ENCODE measurements at regions not wholly inside any gene's neighbourhood (a gene's known extent, or its start where the extent isn't known, plus 50 kb on each side); places are given as distances from the start of the nearest gene placed in this dataset.

GRCh38 chr4:110853242-110853641 is 230.4 kb upstream of the PITX2 start:
- ChIA-PET POLR2A (no interaction called here), CTCF (ENCODE audit: low intra/inter-chr PET ratio) (no interaction called here)
- H3K4me3 ChIP-seq, result no peak overlapping the region
- no peak overlapping the region for H2AFZ ChIP-seq (ENCODE audit: low read depth, low read length)
- H3K27ac ChIP-seq (ENCODE audit: extremely low read depth, low read depth, low read length), result no peak overlapping the region
- no peak for TF ChIP-seq ZNF408 (CRISPR knock-in tag; IDR thresholded peaks at IDR 0.05; ENCODE audit: low read depth)
- no peak for TF ChIP-seq PCBP1 (IDR thresholded peaks at IDR 0.05; ENCODE audit: low read depth, low read length, poor library complexity, severe bottlenecking)
- no peak for TF ChIP-seq TCF3 (CRISPR knock-in tag; IDR thresholded peaks at IDR 0.05)
- no peak for TF ChIP-seq TCF7 (IDR thresholded peaks at IDR 0.05; ENCODE audit: borderline replicate concordance)
- no peak for TF ChIP-seq POU5F1 (IDR thresholded peaks at IDR 0.05; ENCODE audit: borderline replicate concordance, low read depth, low read length, partially characterized antibody)
- TF ChIP-seq BDP1 (IDR thresholded peaks at IDR 0.05; ENCODE audit: insufficient read depth, insufficient read length), result no peak
- no peak for TF ChIP-seq KAT2B (IDR thresholded peaks at IDR 0.05; ENCODE audit: low read depth, low read length)
- TF ChIP-seq ZC3H11A (IDR thresholded peaks at IDR 0.05; ENCODE audit: low read depth, low read length), result no peak
- H3K9me3 ChIP-seq (replicated peaks; ENCODE audit: control insufficient read depth, insufficient read depth, low read depth, low read length), result no peaks in the 10 kb centered on the region; the same call in 1 of the 2 replicates
- in situ Hi-C loops (cut with MboI) (no loop called here), intact Hi-C loops (cut with micrococcal nuclease) (no loop called here)
- ATAC-seq (no peak), DNase-seq (ENCODE audit: extremely low read depth in 1 of 4, low spot score in 3 of 4) (no peak), FAIRE-seq (no peak)
- BruUV-seq (replicated peaks), result no TSS peak
- no peaks in the 10 kb centered on the region for H3K9me1 ChIP-seq (ENCODE audit: control insufficient read depth, insufficient read depth, low read length)
- H3K79me2 ChIP-seq (ENCODE audit: control insufficient read depth, insufficient read depth, low read length), result no peaks in the 10 kb centered on the region
- no peak overlapping the region for H3K4me2 ChIP-seq (ENCODE audit: insufficient read depth, low read length)
- 1% methylated on average over 5 of the region's 5 CpGs for WGBS (ENCODE audit: insufficient coverage, low coverage, missing lambda C conversion rate)
- H4K20me1 ChIP-seq (replicated peaks; ENCODE audit: control insufficient read depth, insufficient read depth, low read length), result no peaks in the 10 kb centered on the region
- H3K36me3 ChIP-seq (ENCODE audit: control insufficient read depth, insufficient read depth, low read length), result no peaks in the 10 kb centered on the region
- H3K4me1 ChIP-seq (replicated peaks in 1 of 2; ENCODE audit: control insufficient read depth in 2 of 2, insufficient read depth in 2 of 2, low read length in 2 of 2), result no peaks in the 10 kb centered on the region
- no peaks in the 10 kb centered on the region for H3K27me3 ChIP-seq (ENCODE audit: control insufficient read depth in 2 of 2, insufficient read depth in 2 of 2, low read length in 2 of 2)
- H3K9ac ChIP-seq (ENCODE audit: insufficient read depth in 1 of 2, low read depth in 2 of 2, low read length in 2 of 2), result no peak overlapping the region
